ENCODE measurements at regions not wholly inside any gene's neighbourhood (a gene's known extent, or its start where the extent isn't known, plus 50 kb on each side); places are given as distances from the start of the nearest gene placed in this dataset.

DNA sequence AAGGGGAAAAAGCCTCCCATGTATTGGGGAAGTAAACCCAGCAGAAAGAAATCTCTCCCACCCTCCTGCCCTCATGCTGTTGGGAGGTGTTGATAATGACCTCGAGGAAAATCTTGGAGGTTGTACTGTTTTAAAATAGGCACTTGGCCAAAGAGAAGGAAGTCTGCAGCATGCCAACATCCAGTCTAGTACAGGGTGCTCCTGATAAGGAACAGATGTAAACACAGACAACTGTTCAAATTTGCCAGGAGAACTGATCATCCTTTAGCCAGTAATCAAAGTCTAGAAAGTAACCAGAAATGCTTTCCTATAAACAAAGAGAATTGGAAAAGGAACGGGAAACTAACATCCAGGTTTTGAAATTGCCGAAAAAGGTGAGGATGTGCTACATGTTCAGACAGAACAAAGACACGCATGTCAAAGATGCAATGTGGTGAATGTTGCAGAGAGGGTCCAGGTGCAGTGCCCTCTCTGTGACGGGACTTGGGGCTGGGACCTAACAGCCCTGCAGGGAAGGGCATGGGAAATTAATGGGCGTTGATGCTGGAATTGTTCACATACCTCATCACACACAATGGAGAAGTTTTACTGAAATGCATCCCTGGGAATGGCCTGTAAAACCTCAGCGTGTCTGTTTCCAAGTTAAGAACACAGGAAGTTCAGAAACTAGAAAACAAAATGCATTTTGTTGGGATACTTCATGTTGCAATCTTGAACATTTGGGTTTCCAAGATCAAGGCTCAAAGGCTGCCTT is 125.7 kb upstream of the RND3 start:
- TF ChIP-seq TAF1 (IDR thresholded peaks at IDR 0.05; ENCODE audit: low read depth) = no peak
- TF ChIP-seq, protein P1, sequence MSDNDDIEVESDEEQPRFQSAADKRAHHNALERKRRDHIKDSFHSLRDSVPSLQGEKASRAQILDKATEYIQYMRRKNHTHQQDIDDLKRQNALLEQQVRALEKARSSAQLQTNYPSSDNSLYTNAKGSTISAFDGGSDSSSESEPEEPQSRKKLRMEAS (IDR thresholded peaks at IDR 0.05) = no peak
- TF ChIP-seq CREB1 (IDR thresholded peaks at IDR 0.05; ENCODE audit: low read depth) = no peak
- TF ChIP-seq FOXM1 (IDR thresholded peaks at IDR 0.05; ENCODE audit: borderline replicate concordance, low read depth) = no peak
- TF ChIP-seq RAD21 (IDR thresholded peaks at IDR 0.05; ENCODE audit: low read depth) = no peak
- TF ChIP-seq EGR1 (IDR thresholded peaks at IDR 0.05) = no peak
- no peak for TF ChIP-seq EP300 (IDR thresholded peaks at IDR 0.05; ENCODE audit: borderline replicate concordance)
- no peak for TF ChIP-seq TEAD4 (IDR thresholded peaks at IDR 0.05)
- no peak for TF ChIP-seq NFIC (IDR thresholded peaks at IDR 0.05)
- no peak for TF ChIP-seq YY1 (IDR thresholded peaks at IDR 0.05; ENCODE audit: low read depth)
